ENCODE measurements at regions not wholly inside any gene's neighbourhood (a gene's known extent, or its start where the extent isn't known, plus 50 kb on each side); places are given as distances from the start of the nearest gene placed in this dataset.

DNA sequence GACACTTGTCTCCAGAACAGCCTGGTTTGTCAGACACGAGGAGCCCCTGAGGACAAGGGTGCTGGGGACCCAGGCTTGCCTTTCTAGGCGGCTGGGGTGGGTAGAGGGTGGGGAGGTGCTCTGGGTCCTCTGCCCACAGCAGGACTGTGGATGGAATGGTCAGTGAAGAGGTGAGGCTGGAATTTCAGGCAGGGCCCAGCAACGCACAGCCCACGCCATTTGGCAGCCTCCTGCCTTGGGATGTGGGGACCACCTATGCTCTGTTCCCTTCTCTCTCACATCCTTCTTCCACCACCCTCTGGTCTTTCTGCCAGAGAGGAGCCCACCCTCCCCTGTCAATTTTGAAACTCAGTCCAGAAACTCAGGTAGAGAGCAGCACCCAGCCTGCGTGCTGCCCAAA lies 103.2 kb downstream of the CXCL12 start:
- TF ChIP-seq RAD21 (conservative IDR thresholded peaks at IDR 0.05 in 1 of 2, IDR thresholded peaks at IDR 0.05 in 1 of 2) = no peak
- TF ChIP-seq HDAC2 (IDR thresholded peaks at IDR 0.05) = no peak
- TF ChIP-seq, protein P1, sequence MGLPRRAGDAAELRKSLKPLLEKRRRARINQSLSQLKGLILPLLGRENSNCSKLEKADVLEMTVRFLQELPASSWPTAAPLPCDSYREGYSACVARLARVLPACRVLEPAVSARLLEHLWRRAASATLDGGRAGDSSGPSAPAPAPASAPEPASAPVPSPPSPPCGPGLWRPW (IDR thresholded peaks at IDR 0.05) = no peak
- TF ChIP-seq BHLHE40 (IDR thresholded peaks at IDR 0.05; ENCODE audit: low read depth, low read length) = no peak
- no peak for TF ChIP-seq JUN (IDR thresholded peaks at IDR 0.05)
- no peak for TF ChIP-seq HOXB5 (CRISPR knock-in tag; IDR thresholded peaks at IDR 0.05)
- no peak for TF ChIP-seq NFE2L2 (conservative IDR thresholded peaks at IDR 0.05; ENCODE audit: low read length)
- TF ChIP-seq RARB (CRISPR knock-in tag; IDR thresholded peaks at IDR 0.05) = no peak
- TF ChIP-seq EP300 (IDR thresholded peaks at IDR 0.05) = no peak
- TF ChIP-seq, protein P2, sequence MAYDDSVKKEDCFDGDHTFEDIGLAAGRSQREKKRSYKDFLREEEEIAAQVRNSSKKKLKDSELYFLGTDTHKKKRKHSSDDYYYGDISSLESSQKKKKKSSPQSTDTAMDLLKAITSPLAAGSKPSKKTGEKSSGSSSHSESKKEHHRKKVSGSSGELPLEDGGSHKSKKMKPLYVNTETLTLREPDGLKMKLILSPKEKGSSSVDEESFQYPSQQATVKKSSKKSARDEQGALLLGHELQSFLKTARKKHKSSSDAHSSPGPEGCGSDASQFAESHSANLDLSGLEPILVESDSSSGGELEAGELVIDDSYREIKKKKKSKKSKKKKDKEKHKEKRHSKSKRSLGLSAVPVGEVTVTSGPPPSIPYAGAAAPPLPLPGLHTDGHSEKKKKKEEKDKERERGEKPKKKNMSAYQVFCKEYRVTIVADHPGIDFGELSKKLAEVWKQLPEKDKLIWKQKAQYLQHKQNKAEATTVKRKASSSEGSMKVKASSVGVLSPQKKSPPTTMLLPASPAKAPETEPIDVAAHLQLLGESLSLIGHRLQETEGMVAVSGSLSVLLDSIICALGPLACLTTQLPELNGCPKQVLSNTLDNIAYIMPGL (CRISPR knock-in tag; IDR thresholded peaks at IDR 0.05; ENCODE audit: borderline replicate concordance) = no peak
- TF ChIP-seq FOSB (CRISPR knock-in tag; IDR thresholded peaks at IDR 0.05) = no peak
- no peak for TF ChIP-seq CEBPB (IDR thresholded peaks at IDR 0.05)
- TF ChIP-seq ZNF302 (CRISPR knock-in tag; IDR thresholded peaks at IDR 0.05) = no peak
- TF ChIP-seq CBX8 (IDR thresholded peaks at IDR 0.05) = no peak
- no peak for TF ChIP-seq FOXS1 (CRISPR knock-in tag; IDR thresholded peaks at IDR 0.05)
- Histone ChIP-seq H3K9me3 (no peaks in the 10 kb centered on the region), H3K4me2 (no peak overlapping the region), H3K4me3 (no peak overlapping the region), H3K27ac (no peak overlapping the region), H3K4me1 (no peaks in the 10 kb centered on the region)
- 22% methylated on average over 4 of the region's 5 CpGs for WGBS (ENCODE audit: missing lambda C conversion rate)
- ChIA-PET CTCF (no interaction called here), POLR2A (no interaction called here)
- ATAC-seq = no peak
- DNase-seq (ENCODE audit: low read depth in 1 of 2, low spot score in 1 of 2) = no peak
- FAIRE-seq = no peak

DNA sequence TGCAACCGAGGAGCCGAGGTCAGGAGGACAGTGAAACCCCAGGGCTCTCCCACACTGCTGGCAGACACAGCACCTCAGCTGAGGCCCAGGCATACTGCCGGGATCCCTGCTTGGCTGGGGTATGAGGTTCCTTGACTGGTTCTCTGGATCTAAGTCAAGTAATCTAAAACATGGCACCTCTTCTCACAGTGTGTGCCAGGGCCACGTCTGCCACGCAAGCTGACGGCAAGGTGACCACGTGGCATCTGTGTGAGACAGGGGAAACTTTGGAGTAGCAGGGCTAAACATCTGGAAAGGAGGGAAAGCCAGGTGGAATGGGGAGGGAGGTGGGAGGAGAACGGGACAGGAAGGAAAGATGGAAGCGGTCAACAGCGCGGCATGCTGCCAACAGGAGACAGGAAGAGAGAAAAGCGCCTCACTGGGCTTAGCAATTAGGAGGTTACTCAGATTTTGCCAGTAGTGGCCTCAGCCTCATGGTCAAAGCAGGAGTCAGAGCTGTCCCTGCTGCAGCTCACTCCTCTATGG lies 103.7 kb downstream of the CXCL12 start:
- FAIRE-seq = no peak
- TF ChIP-seq, protein P1 (IDR thresholded peaks at IDR 0.05) = no peak
- TF ChIP-seq GATA3 (IDR thresholded peaks at IDR 0.05; ENCODE audit: borderline replicate concordance) (no peak), ZFP36 (IDR thresholded peaks at IDR 0.05; ENCODE audit: borderline replicate concordance, partially characterized antibody) (no peak), MAFK (IDR thresholded peaks at IDR 0.05; ENCODE audit: partially characterized antibody) (no peak), HOXB13 (CRISPR knock-in tag; IDR thresholded peaks at IDR 0.05; ENCODE audit: low read depth) (no peak), ESRRA (IDR thresholded peaks at IDR 0.05; ENCODE audit: borderline replicate concordance, low read length) (no peak), TFCP2L1 (CRISPR knock-in tag; IDR thresholded peaks at IDR 0.05) (no peak), HOXA7 (CRISPR knock-in tag; IDR thresholded peaks at IDR 0.05) (no peak), JUNB (IDR thresholded peaks at IDR 0.05) (no peak), PHF8 (IDR thresholded peaks at IDR 0.05; ENCODE audit: borderline replicate concordance, low read depth) (no peak), RARB (CRISPR knock-in tag; IDR thresholded peaks at IDR 0.05) (no peak), RCOR1 (IDR thresholded peaks at IDR 0.05; ENCODE audit: low read depth, low read length) (no peak), TP53 (CRISPR knock-in tag; IDR thresholded peaks at IDR 0.05) (no peak), RFX5 (IDR thresholded peaks at IDR 0.05) (no peak)
- TF ChIP-seq, protein P3, sequence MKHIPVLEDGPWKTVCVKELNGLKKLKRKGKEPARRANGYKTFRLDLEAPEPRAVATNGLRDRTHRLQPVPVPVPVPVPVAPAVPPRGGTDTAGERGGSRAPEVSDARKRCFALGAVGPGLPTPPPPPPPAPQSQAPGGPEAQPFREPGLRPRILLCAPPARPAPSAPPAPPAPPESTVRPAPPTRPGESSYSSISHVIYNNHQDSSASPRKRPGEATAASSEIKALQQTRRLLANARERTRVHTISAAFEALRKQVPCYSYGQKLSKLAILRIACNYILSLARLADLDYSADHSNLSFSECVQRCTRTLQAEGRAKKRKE (CRISPR knock-in tag; IDR thresholded peaks at IDR 0.05; ENCODE audit: low read depth) = no peak
- TF ChIP-seq, protein P4, sequence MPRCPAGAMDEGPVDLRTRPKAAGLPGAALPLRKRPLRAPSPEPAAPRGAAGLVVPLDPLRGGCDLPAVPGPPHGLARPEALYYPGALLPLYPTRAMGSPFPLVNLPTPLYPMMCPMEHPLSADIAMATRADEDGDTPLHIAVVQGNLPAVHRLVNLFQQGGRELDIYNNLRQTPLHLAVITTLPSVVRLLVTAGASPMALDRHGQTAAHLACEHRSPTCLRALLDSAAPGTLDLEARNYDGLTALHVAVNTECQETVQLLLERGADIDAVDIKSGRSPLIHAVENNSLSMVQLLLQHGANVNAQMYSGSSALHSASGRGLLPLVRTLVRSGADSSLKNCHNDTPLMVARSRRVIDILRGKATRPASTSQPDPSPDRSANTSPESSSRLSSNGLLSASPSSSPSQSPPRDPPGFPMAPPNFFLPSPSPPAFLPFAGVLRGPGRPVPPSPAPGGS (IDR thresholded peaks at IDR 0.05) = no peak
- Histone ChIP-seq H3K4me2 (no peak overlapping the region), H3K27ac (no peak overlapping the region), H3K9me3 (no peaks in the 10 kb centered on the region), H3K4me3 (no peak overlapping the region), H3K4me1 (no peaks in the 10 kb centered on the region)
- ChIA-PET CTCF (interaction anchor here (1.5 kb wide), 1 partner anchor 20 kb away, joined by 4 read pairs; no protein-coding TSS in a partner anchor), POLR2A (no interaction called here)
- no peak for DNase-seq (ENCODE audit: low read depth in 1 of 2, low spot score in 1 of 2)
- no peak for ATAC-seq
- WGBS (ENCODE audit: missing lambda C conversion rate) = 27% methylated on average over 12 of the region's 12 CpGs
